ENCODE measurements at regions not wholly inside any gene's neighbourhood (a gene's known extent, or its start where the extent isn't known, plus 50 kb on each side); places are given as distances from the start of the nearest gene placed in this dataset.

- no peak overlapping the region for H4K5ac ChIP-seq (ENCODE audit: insufficient read length, low read depth, low read length)
- no peak for TF ChIP-seq POU5F1 (IDR thresholded peaks at IDR 0.05; ENCODE audit: low read depth, low read length)
- no peak for TF ChIP-seq SP2 (IDR thresholded peaks at IDR 0.05; ENCODE audit: low read length)
- no peak for TF ChIP-seq YY1 (IDR thresholded peaks at IDR 0.05; ENCODE audit: low read depth, low read length)
- TF ChIP-seq POLR2AphosphoS5 (IDR thresholded peaks at IDR 0.05; ENCODE audit: low read depth, low read length) = no peak
- TF ChIP-seq MAFK (IDR thresholded peaks at IDR 0.05; ENCODE audit: low read depth, low read length) = no peak
- TF ChIP-seq MAX (IDR thresholded peaks at IDR 0.05) = no peak
Measured at GRCh38 chr1:79762461-79762860, 755.9 kb upstream of the ADGRL4 start.

More at GRCh38 chr1:79762461-79762860, 755.9 kb upstream of the ADGRL4 start:
- Histone ChIP-seq H3K18ac (ENCODE audit: extremely low read depth, low read length) (no peak overlapping the region), H4K20me1 (replicated peaks in 1 of 2; ENCODE audit: control insufficient read depth in 1 of 2, insufficient read depth in 2 of 2, low read length in 2 of 2) (no peaks in the 10 kb centered on the region), H4K8ac (ENCODE audit: extremely low read depth, insufficient read depth, low read length) (no peak overlapping the region), H3K36me3 (ENCODE audit: control insufficient read depth in 2 of 4, insufficient read depth in 4 of 4, low read length in 3 of 4) (no peaks in the 10 kb centered on the region), H2BK20ac (ENCODE audit: low read length) (no peak overlapping the region), H2AK5ac (ENCODE audit: low read depth, low read length) (no peak overlapping the region), H3K9ac (replicated peaks in 1 of 4; ENCODE audit: extremely low read depth in 1 of 4, low read depth in 3 of 4, low read length in 3 of 4) (no peak overlapping the region), H2BK5ac (ENCODE audit: low read depth, low read length) (no peak overlapping the region), H3K4me1 (replicated peaks in 1 of 4; ENCODE audit: control insufficient read depth in 3 of 4, insufficient read depth in 4 of 4, low read length in 3 of 4) (no peaks in the 10 kb centered on the region), H3K79me1 (ENCODE audit: low read depth, low read length) (no peaks in the 10 kb centered on the region), H3K27ac (ENCODE audit: low read depth, low read length) (no peak overlapping the region), H3K23me2 (ENCODE audit: low read depth, low read length) (no peaks in the 10 kb centered on the region), H2AFZ (ENCODE audit: low read length) (no peak overlapping the region), H2BK15ac (ENCODE audit: low read length) (no peak overlapping the region), H3K56ac (replicated peaks; ENCODE audit: insufficient read length, low read depth, low read length) (no peak overlapping the region), H3K9me3 (ENCODE audit: insufficient read depth in 2 of 2, low read depth in 1 of 2, low read length in 1 of 2) (peaks cover 0 to 7% of the 10 kb centered on the region in 2 experiments; a peak in 2 of 4 replicates), H3K4me3 (ENCODE audit: extremely low read depth in 1 of 4, insufficient read depth in 2 of 4, low read depth in 3 of 4, low read length in 4 of 4) (no peak overlapping the region), H3K14ac (ENCODE audit: insufficient read length) (no peak overlapping the region), H4K91ac (replicated peaks; ENCODE audit: insufficient read length, low read length) (no peak overlapping the region), H2BK12ac (ENCODE audit: low read depth, low read length) (no peak overlapping the region), H3K4me2 (ENCODE audit: insufficient read depth in 1 of 2, low read depth in 2 of 2, low read length in 2 of 2) (no peak overlapping the region), H2BK120ac (replicated peaks; ENCODE audit: low read depth, low read length) (no peak overlapping the region), H3K79me2 (ENCODE audit: control insufficient read depth in 1 of 2, insufficient read depth in 2 of 2, low read length in 2 of 2) (no peaks in the 10 kb centered on the region), H3K27me3 (replicated peaks in 1 of 4; ENCODE audit: control insufficient read depth in 3 of 4, extremely low read depth in 1 of 4, insufficient read depth in 3 of 4, low read length in 3 of 4) (no peaks in the 10 kb centered on the region), H3K4ac (replicated peaks; ENCODE audit: insufficient read length, low read depth, low read length) (no peak overlapping the region), H3K23ac (ENCODE audit: insufficient read length) (no peak overlapping the region)
- CTCF ChIA-PET (ENCODE audit: partially characterized antibody) = no interaction called here
- POLR2A ChIA-PET (ENCODE audit: partially characterized antibody) = no interaction called here
- FAIRE-seq (no peak), DNase-seq (ENCODE audit: low read depth in 1 of 2, low spot score in 2 of 2) (no peak)

All from H1 (cell line).